HCT116 (cell line): ENCODE measurements at regions not wholly inside any gene's neighbourhood (a gene's known extent, or its start where the extent isn't known, plus 50 kb on each side); places are given as distances from the start of the nearest gene placed in this dataset.
A peak's percentile ranks its signal among the peaks of the same experiment; 100 is the strongest.

Experiments used
- ATAC-seq: fragments of 200-7000 bp; cut with Tn5 transposase; 2 replicates; pipeline ENCODE4 v1.9.1; 2020; ENCODE audit warnings: mild to moderate bottlenecking, moderate library complexity
- BruUV-seq: library from RNA; stranded (reverse); fragments of 400-500 nt; replicated peaks from 2 replicates; lab custom pipeline; 2021; lab: Mats Ljungman, UMichigan
- CTCF ChIA-PET: fragments of 300-600 bp; sonication (Branson Sonifier 250); formaldehyde crosslinking; loops from one replicate; lab custom pipeline; 2021; ENCODE audit warnings: antibody characterized with exemption; lab: Charles Lee
- POLR2A ChIA-PET: fragments of 300-600, 350-600 bp; sonication (Branson Sonifier 250); formaldehyde crosslinking; loops from one replicate; lab custom pipeline; 2021; ENCODE audit warnings: antibody characterized with exemption; lab: Charles Lee
- RAD21 ChIA-PET, 2 experiments: fragments of 300-600 bp; sonication (Branson Sonifier 250); formaldehyde crosslinking; loops; one replicate each; lab custom pipeline; 2023; ENCODE audit warnings: low total read pairs in 2 of 2; ENCODE audit not compliant: uncharacterized antibody in 2 of 2, unreplicated experiment in 2 of 2, low non-redundant PET in 1 of 2; lab: Charles Lee
- DNase-seq: peaks from one replicate; pipeline ENCODE4 v3.0.0-alpha.2; 2010; ENCODE audit warnings: low read depth, low spot score
- H2AFZ ChIP-seq: fragments of 200-600 bp; shearing (Covaris generic), sonication (generic); 2 replicates; pipeline ENCODE4 v1.6.1; 2017; ENCODE audit warnings: low read depth, mixed run types, mixed read lengths, antibody characterized with exemption, low read length; ENCODE audit not compliant: poor library complexity, severe bottlenecking
- H3K27ac ChIP-seq: 2 replicates; pipeline ENCODE4 v1.5.1; 2012; ENCODE audit warnings: low read depth, low read length
- H3K27me3 ChIP-seq: fragments of 200-600 bp; sonication (generic); 2 replicates; pipeline ENCODE4 v1.6.1; 2016; ENCODE audit warnings: mixed run types, low read length, mixed read lengths; ENCODE audit not compliant: insufficient read depth
- H3K36me3 ChIP-seq, 2 experiments: fragments of 200-500 bp in 1 of 2; fragments of 200-600 bp in 1 of 2; sonication (Bioruptor generic) in 1 of 2; sonication (generic) in 1 of 2; 2 replicates each; pipeline versions ENCODE4 v1.5.1 to v1.6.1; 2014 to 2016; ENCODE audit warnings: low read length in 2 of 2, inconsistent platforms in 1 of 2, mixed read lengths in 1 of 2, mixed run types in 1 of 2; ENCODE audit not compliant: insufficient read depth in 2 of 2, control insufficient read depth in 1 of 2
- H3K4me1 ChIP-seq, 2 experiments: fragments of 200-600 bp in 1 of 2; sonication (generic) in 1 of 2; 2 replicates each; pipeline versions ENCODE4 v1.5.1 to v1.6.1; 2012 to 2017; ENCODE audit warnings: low read length in 2 of 2, inconsistent platforms in 1 of 2, mild to moderate bottlenecking in 1 of 2, mixed read lengths in 1 of 2, mixed run types in 1 of 2, moderate library complexity in 1 of 2; ENCODE audit not compliant: insufficient read depth in 2 of 2, control insufficient read depth in 1 of 2
- H3K4me2 ChIP-seq: fragments of 200-600 bp; sonication (generic); 2 replicates; pipeline ENCODE4 v1.6.1; 2017; ENCODE audit warnings: mixed run types, low read length, mixed read lengths
- H3K4me3 ChIP-seq, 2 experiments: fragments of 200-600 bp in 1 of 2; sonication (generic) in 1 of 2; replicated peaks in 1 of 2; 2 replicates each; pipeline ENCODE4 v1.5.1; 2011 to 2016; ENCODE audit warnings: low read length in 2 of 2, control low read depth in 1 of 2, low read depth in 1 of 2, mild to moderate bottlenecking in 1 of 2, mixed read lengths in 1 of 2, mixed run types in 1 of 2
- H3K79me2 ChIP-seq: fragments of 200-600 bp; sonication (generic); 2 replicates; pipeline ENCODE4 v1.6.1; 2017; ENCODE audit warnings: mild to moderate bottlenecking, mixed run types, low read length, moderate library complexity, mixed read lengths; ENCODE audit not compliant: insufficient read depth
- H3K9ac ChIP-seq: fragments of 200-600 bp; sonication (generic); 2 replicates; pipeline ENCODE4 v1.6.1; 2016; ENCODE audit warnings: low read length, mixed read lengths
- H3K9me2 ChIP-seq: fragments of 200-600 bp; sonication (generic), shearing (Covaris generic); 2 replicates; pipeline ENCODE4 v1.6.1; 2017; ENCODE audit warnings: mixed run types, mild to moderate bottlenecking, moderate library complexity; ENCODE audit not compliant: insufficient read depth
- H3K9me3 ChIP-seq, 2 experiments: fragments of 200-500 bp in 1 of 2; fragments of 200-600 bp in 1 of 2; sonication (Bioruptor generic) in 1 of 2; sonication (generic) in 1 of 2; 2 replicates each; pipeline ENCODE4 v1.6.1; 2014 to 2017; ENCODE audit warnings: low read length in 2 of 2, mixed read lengths in 2 of 2, inconsistent platforms in 1 of 2, low read depth in 1 of 2, mild to moderate bottlenecking in 1 of 2, mixed run types in 1 of 2, moderate library complexity in 1 of 2; ENCODE audit not compliant: control insufficient read depth in 1 of 2, insufficient read depth in 1 of 2
- H4K20me1 ChIP-seq: fragments of 200-600 bp; sonication (generic), shearing (Covaris generic); 2 replicates; pipeline ENCODE4 v1.6.1; 2017; ENCODE audit warnings: mixed run types, mild to moderate bottlenecking, moderate library complexity; ENCODE audit not compliant: insufficient read depth
- ATF3 ChIP-seq: IDR thresholded peaks from 2 replicates; pipeline ENCODE4 v1.6.1; 2012
- CEBPB ChIP-seq: IDR thresholded peaks from 2 replicates; pipeline ENCODE4 v1.6.1; 2012; ENCODE audit warnings: low read depth
- CTCF ChIP-seq, 3 experiments: fragments of 200-600 bp in 1 of 3; sonication (generic) in 1 of 3; IDR thresholded peaks in 2 of 3; conservative IDR thresholded peaks in 1 of 3; 2 replicates each; pipeline ENCODE4 v1.5.1; 2012 to 2017; ENCODE audit warnings: low read depth in 2 of 3, low read length in 2 of 3, antibody characterized with exemption in 1 of 3, borderline replicate concordance in 1 of 3, control low read depth in 1 of 3, mild to moderate bottlenecking in 1 of 3, mixed read lengths in 1 of 3, mixed run types in 1 of 3, moderate library complexity in 1 of 3; ENCODE audit not compliant: insufficient read depth in 1 of 3
- ELF1 ChIP-seq: IDR thresholded peaks from 2 replicates; pipeline ENCODE4 v1.6.1; 2012; ENCODE audit warnings: low read depth, borderline replicate concordance
- EZH2 ChIP-seq: fragments of 200-600 bp; sonication (generic); IDR thresholded peaks from 2 replicates; pipeline ENCODE4 v1.6.1; 2017; ENCODE audit warnings: antibody characterized with exemption, mixed run types
- EZH2phosphoT487 ChIP-seq: fragments of 200-600 bp; IDR thresholded peaks from 2 replicates; pipeline ENCODE4 v1.6.1; 2018; ENCODE audit warnings: antibody characterized with exemption, borderline replicate concordance
- FOSL1 ChIP-seq: IDR thresholded peaks from 2 replicates; pipeline ENCODE4 v1.6.1; 2012; ENCODE audit warnings: low read depth
- JUND ChIP-seq: IDR thresholded peaks from 2 replicates; pipeline ENCODE4 v1.6.1; 2012
- MAX ChIP-seq: IDR thresholded peaks from 2 replicates; pipeline ENCODE4 v1.6.1; 2012
- POLR2A ChIP-seq: IDR thresholded peaks from 2 replicates; pipeline ENCODE4 v1.7.0; 2011; ENCODE audit warnings: borderline replicate concordance; ENCODE audit not compliant: insufficient read depth, insufficient read length; ENCODE audit errors: extremely low read depth
- POLR2AphosphoS5 ChIP-seq: IDR thresholded peaks from 2 replicates; pipeline ENCODE4 v1.6.1; 2011; ENCODE audit warnings: mild to moderate bottlenecking, low read depth, low read length, moderate library complexity
- RAD21 ChIP-seq: IDR thresholded peaks from 2 replicates; pipeline ENCODE4 v1.6.1; 2012; ENCODE audit warnings: low read depth, mild to moderate bottlenecking
- REST ChIP-seq: IDR thresholded peaks from 2 replicates; pipeline ENCODE4 v1.6.1; 2012; ENCODE audit warnings: low read depth
- SIN3A ChIP-seq: IDR thresholded peaks from 2 replicates; pipeline ENCODE4 v1.6.1; 2012; ENCODE audit warnings: low read depth
- SP1 ChIP-seq: IDR thresholded peaks from 2 replicates; pipeline ENCODE4 v1.6.1; 2012; ENCODE audit warnings: low read depth
- SRF ChIP-seq: IDR thresholded peaks from 2 replicates; pipeline ENCODE4 v1.6.1; 2012; ENCODE audit warnings: low read depth
- TCF7L2 ChIP-seq: IDR thresholded peaks from 2 replicates; pipeline ENCODE4 v1.7.0; 2011; ENCODE audit warnings: borderline replicate concordance, inconsistent platforms; ENCODE audit not compliant: insufficient read depth, insufficient read length; ENCODE audit errors: extremely low read depth
- ZBTB33 ChIP-seq: IDR thresholded peaks from 2 replicates; pipeline ENCODE4 v1.6.1; 2011; ENCODE audit warnings: mild to moderate bottlenecking, low read length, moderate library complexity; ENCODE audit not compliant: insufficient replicate concordance; ENCODE audit errors: extremely low read depth
- ZFX ChIP-seq: fragments of 450-650 bp; IDR thresholded peaks from 2 replicates; pipeline ENCODE4 v1.6.1; 2017
- ZNF274 ChIP-seq: fragments of 200-500 bp; sonication (Bioruptor generic); IDR thresholded peaks from 2 replicates; pipeline ENCODE4 v1.6.1; 2014; ENCODE audit warnings: mild to moderate bottlenecking, low read depth, low read length, inconsistent platforms
- intact Hi-C: fragments of 100-400 bp; cut with micrococcal nuclease; formaldehyde crosslinking; loops from 2 replicates; pipeline ENCODE4 v1.10.0; 2022

GRCh38 chr5:93101661-93102060 is 479.4 kb downstream of the NR2F1-AS1 start:
- no peak overlapping the region for H3K4me2 ChIP-seq
- CTCF ChIA-PET: no interaction called here
- ATAC-seq (no peak), DNase-seq (no peak)
- no TSS peak for BruUV-seq
- H3K27me3 ChIP-seq: no peaks in the 10 kb centered on the region
- H3K27ac ChIP-seq: peak overlapping the region; percentile 85; the same call in 1 of the 2 replicates
- H2AFZ ChIP-seq: no peak overlapping the region
- no peak for TF ChIP-seq CEBPB
- TF ChIP-seq ATF3: no peak
- no peak for TF ChIP-seq RAD21
- no peak for TF ChIP-seq SIN3A
- no peak for TF ChIP-seq SRF
- TF ChIP-seq CTCF (IDR thresholded peaks at IDR 0.05 in 2 of 3, conservative IDR thresholded peaks at IDR 0.05 in 1 of 3; ENCODE audit: borderline replicate concordance in 1 of 3, insufficient read depth in 1 of 3, low read depth in 2 of 3, low read length in 2 of 3): no peak
- TF ChIP-seq TCF7L2: no peak
- TF ChIP-seq ZBTB33: no peak
- no peak for TF ChIP-seq EZH2phosphoT487
- TF ChIP-seq POLR2AphosphoS5: no peak
- TF ChIP-seq EZH2: no peak
- no peak for TF ChIP-seq FOSL1
- no peak for TF ChIP-seq ELF1
- TF ChIP-seq REST: no peak
- no peak for TF ChIP-seq SP1
- no peak for TF ChIP-seq ZFX
- TF ChIP-seq MAX: no peak
- no peak for TF ChIP-seq JUND
- no peak for TF ChIP-seq POLR2A
- no peak for TF ChIP-seq ZNF274
- POLR2A ChIA-PET: interaction anchor here (0.6 kb wide), 1 partner anchor 61 kb away, joined by 3 read pairs; no protein-coding TSS in a partner anchor
- H4K20me1 ChIP-seq: no peaks in the 10 kb centered on the region
- no peaks in the 10 kb centered on the region for H3K9me3 ChIP-seq
- H3K79me2 ChIP-seq: no peaks in the 10 kb centered on the region
- no peaks in the 10 kb centered on the region for H3K9me2 ChIP-seq
- H3K36me3 ChIP-seq: no peaks in the 10 kb centered on the region
- intact Hi-C loops: no loop called here
- peaks cover 24 to 36% of the 10 kb centered on the region in 2 experiments for H3K4me1 ChIP-seq
- no peak overlapping the region for H3K9ac ChIP-seq
- H3K4me3 ChIP-seq: no peak overlapping the region
- RAD21 ChIA-PET: no interaction called here
